HG02623 (cell line): ENCODE measurements at regions not wholly inside any gene's neighbourhood (a gene's known extent, or its start where the extent isn't known, plus 50 kb on each side); places are given as distances from the start of the nearest gene placed in this dataset.

Experiments
- ATAC-seq: cut with Tn5 transposase; IDR thresholded peaks from one replicate; pipeline ENCODE4 v1.9.1; 2021; ENCODE audit warnings: moderate library complexity; ENCODE audit not compliant: unreplicated experiment

DNA sequence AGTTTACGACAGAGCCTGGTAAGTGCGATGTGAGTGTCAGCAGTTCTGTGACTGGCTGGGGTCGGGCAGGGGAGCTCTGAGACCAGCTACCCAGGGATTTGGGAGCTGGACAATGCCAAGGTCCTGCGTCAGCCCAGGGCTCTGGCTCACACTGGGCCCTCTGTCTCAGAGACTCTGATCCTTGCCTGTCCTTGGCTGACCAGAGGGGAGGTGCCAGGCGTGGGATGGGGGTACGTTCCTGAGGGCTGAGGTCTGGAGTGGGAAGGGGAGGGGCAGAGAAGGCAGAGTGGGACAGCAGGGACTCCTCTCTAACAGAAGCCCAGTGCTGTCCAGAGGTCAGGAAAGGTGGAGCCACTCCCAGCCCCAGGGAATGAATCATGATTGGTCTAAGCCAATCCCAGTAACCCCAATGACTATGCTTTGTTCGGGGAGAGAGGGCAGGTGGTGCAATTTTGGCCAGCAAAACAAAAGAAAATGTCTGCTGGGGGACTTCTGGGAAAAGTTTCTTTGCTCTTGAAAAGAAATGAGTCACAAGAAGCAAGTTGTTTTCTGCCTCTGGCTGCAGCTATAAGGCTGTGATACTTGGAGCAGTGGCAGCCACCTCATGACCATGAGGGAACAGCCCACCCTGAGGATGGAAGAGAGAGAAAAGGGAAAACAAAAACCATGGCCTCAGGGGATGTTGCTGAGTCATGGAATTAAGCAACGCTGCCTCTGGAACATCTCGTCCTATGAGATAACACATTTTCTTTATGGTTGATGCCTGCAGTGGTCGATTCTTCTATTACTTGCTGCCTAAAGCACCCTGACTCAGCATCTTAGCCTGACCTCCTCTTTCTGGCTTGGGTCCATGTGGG, 108.3 kb downstream of the CHST1 start:
- ATAC-seq, result no peak

DNA sequence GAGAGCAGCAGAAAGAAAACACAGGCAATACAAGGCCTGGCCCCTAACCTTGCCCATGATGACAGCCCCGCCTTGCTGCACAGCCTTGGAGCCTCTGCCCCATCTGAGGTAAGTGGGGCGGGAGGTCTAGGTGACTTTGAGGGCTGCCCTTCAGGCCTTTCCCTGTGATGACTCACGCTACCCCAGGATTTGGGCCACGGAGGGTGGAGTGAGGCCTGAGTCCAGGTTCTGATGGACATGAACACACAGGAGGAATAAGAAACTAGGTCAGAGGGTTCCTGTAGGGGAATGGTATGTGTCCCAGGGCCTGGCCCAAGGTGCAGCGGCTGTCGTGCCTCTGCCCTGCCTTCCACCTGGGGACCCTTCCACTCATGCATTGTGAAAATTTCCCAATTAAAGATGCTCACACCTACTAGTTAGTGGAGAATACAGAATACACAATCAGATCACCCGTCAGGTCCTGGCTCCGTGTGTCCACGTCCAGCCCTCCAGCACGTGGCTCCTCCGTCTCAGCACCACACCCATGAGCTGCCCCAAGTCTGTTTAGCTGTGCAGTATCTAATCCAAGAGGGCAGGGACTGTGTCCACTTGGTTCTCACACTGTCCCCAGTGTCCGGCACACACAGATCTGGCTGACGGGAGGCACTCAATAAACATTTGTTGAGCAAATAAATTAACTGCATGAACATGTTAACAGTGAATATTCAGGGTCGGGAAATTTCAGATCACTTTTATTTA, 111.0 kb downstream of the CHST1 start:
- no peak for ATAC-seq

DNA sequence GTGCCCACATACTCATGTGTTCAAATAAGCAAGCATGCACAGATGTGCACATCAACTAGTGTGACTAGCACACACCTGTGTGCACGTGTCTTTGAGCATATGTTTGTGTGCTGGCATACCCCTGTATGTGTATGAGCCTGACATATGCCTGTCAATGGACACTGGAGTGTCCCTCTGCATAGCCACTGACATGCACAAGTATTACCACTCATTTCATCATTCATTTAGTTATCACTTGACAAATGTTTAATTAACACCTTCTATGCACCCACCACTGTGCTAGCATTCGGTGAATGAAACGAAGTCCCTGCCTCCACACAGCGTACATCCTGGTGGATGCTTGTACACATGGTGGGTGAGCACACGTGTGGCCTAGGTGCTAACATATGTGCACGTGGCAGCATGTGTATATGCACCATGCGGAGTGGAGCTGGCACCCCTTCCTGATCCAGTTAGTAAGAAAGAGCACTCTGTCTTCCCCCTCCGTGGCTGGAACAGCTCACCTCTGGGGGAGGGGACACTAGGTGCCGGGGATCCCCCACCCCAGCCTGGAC, 112.0 kb downstream of the CHST1 start:
- ATAC-seq, result no peak

DNA sequence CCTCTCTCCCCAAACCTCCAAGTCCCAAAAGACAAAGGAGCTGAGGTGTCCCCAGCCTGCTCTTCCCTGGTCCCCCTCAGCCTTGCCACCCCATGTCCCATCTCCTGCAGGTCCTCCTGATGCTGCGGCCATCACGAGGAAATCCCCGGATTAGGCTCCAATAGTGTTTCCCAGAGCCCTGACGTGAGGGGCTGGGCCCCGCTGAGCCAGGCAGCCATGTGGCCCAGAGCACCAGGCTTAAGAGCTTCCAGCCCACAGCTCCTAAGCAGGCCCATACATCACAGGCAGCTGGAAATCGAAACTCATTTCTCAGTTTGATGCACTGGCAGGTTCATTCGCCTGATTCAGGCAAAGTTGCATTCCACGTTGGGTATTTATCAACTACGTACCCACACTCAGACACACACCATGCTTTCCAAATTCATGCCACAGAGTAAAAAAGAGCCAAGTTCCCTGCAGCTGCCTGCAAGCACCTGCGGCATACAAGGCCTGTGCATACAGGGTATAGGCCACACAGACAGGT, 114.2 kb downstream of the CHST1 start:
- no peak for ATAC-seq

DNA sequence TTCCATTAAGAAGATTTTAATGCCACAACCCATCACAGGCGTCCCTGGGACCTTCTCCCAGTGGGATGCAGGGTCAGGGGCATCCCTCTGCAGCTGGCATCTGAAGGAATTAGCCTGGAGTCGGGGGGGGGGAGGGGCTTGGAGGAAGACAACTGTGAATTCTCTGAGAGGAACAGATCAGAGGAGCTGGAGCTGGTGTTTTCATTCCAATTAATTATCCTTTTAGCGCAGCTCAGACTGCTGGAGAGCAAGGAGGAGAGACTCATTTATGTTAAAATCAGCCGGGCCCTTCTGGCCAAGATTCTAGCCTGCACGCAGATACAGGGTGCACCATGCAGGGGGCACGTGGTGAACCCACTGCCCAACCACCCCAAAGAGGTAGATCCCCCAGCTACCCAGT, 116.2 kb downstream of the CHST1 start:
- ATAC-seq, result no peak

DNA sequence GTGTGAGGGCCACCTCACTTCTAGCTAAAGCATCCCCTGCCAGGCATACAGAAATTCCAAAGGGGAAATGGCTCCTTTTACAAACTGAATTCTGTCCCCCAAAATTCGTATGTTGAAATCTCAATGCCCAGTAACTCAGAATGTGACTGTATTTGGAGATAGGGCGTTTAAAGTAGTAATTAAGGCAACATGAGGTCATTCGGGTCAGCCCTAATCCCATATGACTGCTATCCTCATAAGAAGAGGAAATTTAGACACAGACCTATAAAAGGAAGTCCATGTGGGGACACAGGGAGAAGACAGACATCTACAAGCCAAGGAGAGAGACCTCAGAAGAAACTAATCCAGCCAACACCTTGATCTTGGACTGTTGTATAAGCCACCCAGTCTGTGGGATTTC, 119.1 kb downstream of the CHST1 start:
- ATAC-seq, result no peak

DNA sequence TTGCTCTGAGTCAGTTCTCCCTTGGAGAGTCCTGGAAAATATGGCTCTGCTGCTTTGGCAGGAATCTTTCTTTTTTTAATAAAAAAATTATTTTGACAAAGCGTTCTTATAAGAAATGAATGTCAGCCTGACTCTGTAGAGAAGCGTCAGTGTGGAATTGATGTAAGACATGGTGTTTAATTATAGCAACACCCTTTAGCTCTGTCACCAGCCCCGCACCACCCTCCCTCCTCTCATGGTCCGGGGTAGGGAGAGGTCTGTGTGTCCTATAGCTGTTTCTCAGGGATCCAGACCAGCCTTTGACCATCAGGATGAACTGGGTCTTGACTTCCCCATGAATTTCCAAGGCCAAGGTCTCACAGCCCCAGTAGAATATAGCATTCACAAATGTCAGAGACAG, 120.6 kb downstream of the CHST1 start:
- no peak for ATAC-seq

DNA sequence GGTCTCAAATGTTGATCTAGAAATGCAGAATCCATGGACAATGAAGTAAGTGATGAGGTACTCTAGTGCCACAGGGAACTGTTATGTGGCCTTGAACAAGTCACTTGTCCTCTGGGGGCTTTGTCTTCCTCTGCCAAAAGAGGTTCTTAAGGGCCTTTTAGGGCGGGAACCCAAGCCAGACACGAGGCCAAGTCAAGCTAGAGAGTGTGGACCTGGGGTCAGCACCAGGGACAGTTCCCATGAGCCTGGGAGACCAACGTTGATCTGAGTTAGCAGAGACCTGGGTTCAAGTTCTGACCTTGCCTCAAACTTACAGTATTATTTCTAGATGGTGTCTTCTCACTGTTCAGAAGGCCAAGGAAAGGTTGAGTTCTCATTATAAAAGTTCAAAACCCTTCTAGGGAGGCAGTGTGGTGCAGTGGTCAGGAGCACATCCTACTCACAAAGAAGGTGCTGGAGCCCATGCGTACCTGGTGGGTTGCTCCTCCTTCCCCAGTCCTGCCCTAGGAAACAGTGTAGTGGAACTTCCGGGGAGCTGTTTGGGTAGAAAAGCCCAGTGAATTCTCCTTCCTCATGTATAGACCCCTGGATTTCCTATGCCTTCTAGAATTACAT, 121.5 kb downstream of the CHST1 start:
- no peak for ATAC-seq

DNA sequence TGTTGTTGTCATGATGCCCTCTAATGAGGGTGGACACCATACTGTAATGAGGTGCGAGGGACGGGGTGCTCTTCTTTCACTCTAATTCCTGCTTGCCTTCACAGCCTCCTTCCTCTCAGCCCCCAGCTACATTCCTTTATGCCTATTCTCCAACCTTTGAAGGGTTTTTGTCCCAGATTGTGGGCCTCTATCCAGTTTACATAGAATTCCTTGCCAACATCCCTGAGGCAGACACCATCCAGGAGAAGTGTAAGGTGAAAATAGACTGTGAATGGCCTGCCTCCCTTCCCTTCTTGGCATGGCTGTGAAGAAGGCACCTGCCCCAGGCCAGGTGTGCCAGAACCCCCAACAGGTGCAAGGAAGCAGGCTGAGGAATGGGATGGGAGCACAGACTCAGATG, 122.3 kb downstream of the CHST1 start:
- no peak for ATAC-seq

DNA sequence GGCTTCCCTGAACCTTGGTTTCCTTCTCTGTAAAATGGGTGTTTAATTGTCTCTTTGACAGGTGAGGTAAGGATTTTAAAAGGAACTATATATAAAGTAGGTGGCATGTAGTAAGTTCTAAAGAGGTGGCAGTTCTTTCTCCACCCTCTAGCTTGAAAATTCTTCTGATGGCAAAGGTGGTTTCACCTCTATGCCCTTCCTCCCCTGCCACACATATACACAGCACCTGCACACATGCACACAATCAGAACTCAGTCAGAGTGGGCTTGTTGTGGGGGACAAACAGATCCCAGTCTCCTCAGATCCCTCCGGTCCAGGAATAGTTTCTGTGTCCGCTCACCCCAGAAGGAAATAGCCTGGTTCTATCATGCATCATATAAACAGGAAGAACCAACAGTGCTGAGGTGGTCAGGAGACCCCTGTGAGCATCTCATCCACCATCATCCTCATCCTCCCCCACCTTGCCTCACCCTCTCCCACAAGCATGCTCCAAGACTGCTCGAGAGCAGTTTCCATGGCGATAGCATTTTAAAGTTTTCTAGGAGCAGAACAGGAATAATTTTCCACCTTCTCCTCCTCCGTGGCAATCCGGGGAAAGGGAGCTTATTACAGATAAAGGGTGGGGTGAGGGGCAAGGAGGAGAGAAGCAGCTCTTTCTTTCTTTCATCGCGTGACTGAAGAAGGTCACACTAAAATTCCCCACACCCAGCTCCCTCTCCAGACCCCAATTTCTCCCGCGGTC, 123.6 kb downstream of the CHST1 start:
- no peak for ATAC-seq

DNA sequence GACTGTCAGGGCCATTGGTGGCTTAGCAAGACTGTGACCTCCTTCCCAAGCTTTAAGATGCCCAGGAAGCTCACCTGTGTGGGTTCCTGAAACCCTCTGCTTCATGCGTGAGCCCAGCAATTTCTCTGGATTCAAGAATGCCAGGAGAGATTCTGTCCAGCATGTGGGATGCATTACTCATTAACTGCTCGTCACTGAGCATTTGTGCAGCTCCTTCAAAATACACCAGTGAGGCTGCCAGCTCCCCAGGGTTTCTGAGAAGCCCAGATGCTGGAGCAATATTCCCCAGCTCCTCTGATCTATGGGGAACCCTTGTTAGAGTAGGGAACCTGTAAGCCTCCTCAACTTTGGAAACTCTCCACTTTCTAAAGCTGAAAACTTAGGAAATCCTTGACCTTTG, 126.5 kb downstream of the CHST1 start:
- ATAC-seq, result no peak

DNA sequence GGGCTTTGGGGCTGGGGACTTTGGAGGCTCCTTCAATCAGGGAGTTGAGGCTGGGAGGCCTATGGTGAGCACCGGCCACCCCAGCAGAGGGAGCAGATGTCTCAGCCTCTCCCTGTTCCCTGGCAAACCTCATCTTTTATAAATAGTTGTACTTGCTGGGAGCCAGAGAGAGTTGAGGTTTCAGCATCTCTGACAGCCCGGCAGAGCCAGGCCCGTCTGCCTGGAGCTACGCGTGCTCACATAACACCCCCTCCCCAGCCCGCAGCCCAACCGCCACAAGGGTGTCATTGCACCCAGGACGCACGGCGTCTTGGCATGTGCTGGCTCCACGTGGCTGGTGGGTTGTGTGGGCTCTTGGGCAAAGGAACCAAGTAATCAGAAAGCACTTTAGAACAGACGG, 127.1 kb downstream of the CHST1 start:
- no peak for ATAC-seq

DNA sequence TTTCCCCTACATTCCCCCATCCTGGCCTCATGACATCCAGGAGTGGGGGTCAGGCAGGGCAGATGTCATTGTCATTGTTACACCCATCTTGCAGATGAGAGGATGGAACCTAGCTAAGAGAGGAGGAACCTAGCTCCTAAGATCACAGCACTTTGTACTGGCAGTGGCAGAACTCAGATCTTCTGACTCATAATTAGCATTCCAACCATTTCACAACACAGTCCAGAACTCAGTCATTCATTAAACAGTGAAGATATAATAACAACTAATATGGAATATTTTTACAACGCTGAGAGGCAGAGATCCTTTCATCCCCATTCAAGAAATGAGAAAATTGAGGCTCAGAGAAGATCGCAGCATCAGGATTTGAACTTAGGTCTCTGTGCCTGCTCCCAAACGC, 127.8 kb downstream of the CHST1 start:
- ATAC-seq, result no peak

DNA sequence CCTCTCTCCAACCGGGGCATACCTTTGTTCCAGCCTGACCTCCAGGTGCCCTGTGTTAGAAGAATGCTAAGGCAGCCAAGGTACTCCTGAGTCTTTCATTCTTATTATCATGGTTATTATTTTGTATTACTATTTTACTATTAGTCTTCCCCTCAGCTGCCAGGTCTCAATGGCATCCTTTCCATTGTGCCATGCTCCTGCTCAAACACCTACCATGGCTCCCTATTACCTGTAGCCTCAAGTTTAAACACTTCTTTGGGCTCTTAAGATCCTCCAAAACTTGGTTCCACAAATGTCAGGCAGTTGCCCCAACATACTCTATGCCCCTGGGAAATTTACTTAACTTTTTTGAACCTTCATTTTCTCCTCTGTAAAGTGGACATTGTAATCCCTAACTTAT, 130.4 kb downstream of the CHST1 start:
- ATAC-seq, result no peak

DNA sequence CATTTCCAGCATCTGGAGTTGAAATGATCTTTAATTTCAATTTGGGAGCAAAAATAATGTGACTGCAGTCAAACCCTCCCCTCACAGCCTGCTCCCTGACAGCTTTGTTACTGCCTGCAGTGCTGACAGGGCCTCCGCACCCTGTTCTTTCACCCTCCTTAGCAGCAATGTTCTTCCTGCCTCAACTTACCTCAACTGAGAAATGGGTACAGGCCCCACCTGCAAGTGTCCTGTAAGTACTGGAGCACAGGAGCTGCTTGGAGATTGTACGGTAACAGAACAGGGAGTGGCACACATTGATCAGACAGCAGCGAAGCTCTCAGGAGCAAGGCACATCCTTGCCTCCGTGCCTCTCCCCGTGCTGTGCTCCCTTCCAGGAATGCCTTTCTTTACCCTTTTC, 131.3 kb downstream of the CHST1 start:
- no peak for ATAC-seq

DNA sequence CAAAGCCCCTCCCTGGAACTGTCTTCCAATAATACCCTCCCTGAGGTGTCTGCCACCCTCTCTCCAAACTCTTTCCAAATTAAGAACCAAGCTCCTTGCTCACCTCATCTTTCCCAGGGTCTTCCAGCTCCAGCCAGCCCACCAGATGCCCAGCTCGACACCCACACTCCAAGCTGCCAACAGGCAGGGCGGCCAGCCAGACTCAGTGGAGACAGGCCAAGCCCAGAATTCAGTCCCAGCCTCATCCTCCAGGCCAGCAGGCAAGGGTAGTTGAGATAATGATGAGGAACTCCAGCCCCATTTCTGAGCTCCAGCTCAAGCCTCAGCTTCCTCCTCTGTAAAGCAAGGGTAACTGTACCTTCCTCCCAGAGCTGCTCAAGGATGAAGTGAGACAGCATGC, 132.9 kb downstream of the CHST1 start:
- no peak for ATAC-seq

DNA sequence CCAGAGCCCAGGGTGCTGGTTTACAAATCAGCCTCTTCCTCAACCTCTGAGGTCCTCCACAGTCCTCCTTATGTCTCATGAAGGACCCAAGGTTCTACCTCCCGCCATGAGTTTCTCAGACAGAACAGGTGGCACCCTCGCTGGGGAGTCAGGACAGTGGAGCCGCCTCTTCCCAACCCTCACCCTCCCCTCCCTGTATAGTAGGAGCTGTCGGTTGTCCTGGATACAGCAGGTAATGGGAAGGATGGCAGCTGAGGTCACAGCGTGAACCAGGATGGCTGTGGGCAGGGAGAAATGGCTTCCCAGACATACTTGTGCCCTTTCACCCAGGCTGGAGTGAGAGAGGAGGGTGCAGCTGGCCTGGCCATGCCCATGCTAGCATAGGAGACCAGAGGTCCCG, 134.6 kb downstream of the CHST1 start:
- no peak for ATAC-seq

DNA sequence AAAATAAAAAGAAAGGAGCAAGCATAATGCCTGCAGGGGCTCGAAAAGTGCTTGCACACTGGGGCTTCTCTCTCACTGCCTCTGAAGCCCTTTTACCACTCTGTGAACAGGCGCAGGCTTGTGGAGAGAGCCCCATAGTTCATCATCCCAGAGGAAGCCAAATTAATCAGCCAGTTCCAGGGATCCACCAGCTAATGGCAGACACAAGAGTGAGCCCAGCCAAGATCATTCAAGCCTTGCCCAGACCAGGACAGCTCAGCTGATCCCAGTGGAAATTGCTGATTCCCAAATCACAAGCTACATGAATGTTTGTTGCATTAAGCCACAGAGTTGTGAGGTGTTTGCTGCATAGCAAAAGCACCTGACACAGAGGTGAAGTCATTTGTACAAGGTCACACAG, 135.3 kb downstream of the CHST1 start:
- no peak for ATAC-seq

DNA sequence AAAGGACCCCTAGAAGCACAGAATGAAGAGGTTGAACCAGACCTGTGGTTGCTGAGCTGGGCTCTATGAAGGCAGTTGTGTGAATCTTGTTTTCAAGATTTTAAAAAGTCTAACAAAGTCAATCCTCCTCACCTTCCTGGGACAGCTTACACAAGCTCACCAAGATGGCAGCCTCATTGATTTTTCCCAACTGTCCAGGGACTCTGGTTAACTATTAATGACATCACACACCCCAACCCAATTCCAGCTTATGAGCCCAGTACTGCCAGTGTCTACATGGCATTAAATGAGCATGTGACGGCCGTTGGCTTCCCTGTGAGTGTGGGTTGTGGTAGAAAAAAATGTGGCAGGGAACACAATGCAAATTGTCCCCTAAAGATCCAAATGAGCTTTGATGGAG, 137.0 kb downstream of the CHST1 start:
- no peak for ATAC-seq

DNA sequence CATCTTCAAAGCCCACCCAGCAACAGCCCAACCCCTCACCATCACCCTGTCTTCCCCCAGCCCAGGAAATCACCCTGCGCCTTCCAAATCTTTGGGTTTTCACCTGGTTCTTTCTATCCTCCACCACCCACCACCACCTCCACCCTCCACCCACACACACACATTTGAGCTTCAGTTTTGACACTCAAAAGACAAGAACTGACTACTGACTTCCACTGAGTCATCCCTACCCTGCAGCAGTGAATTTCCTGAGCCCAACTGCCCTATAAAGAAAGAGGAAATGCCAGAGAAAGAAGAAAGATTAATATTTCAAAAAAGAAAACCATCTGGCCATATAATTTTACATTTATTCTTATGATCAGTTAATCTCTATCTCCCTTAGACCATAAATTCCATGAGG, 137.5 kb downstream of the CHST1 start:
- ATAC-seq, result no peak

DNA sequence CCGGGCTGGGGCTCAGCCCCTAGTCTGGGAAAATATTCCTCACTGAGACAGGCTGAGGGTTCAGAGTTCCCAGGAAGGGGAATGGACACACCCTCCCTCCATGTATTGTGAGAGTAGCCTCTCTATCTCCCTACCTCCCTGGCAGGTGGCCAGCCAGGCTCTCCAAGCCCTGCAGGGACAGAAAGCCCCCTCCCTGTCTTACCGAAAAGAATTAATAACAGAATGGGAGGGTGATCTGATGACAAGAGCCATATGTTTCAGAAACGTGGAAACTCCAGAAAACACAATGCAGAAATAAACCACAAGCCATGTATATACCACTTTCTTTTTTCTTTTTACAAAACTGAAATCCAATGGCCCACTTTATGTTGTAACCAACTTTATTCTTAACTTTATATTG, 140.0 kb downstream of the CHST1 start:
- ATAC-seq, result no peak
